Fibroblast of upper back skin (primary cell): ENCODE measurements at regions not wholly inside any gene's neighbourhood (a gene's known extent, or its start where the extent isn't known, plus 50 kb on each side); places are given as distances from the start of the nearest gene placed in this dataset.
"Not testable (repeated sequence)": the region's sequence is repeated elsewhere in the genome, so short reads cannot be mapped to it uniquely, and the experiment has no call there.

ENCODE experiments used
- DNase-seq: peaks from one replicate; pipeline ENCODE4 v3.0.0-alpha.2; 2013

DNA sequence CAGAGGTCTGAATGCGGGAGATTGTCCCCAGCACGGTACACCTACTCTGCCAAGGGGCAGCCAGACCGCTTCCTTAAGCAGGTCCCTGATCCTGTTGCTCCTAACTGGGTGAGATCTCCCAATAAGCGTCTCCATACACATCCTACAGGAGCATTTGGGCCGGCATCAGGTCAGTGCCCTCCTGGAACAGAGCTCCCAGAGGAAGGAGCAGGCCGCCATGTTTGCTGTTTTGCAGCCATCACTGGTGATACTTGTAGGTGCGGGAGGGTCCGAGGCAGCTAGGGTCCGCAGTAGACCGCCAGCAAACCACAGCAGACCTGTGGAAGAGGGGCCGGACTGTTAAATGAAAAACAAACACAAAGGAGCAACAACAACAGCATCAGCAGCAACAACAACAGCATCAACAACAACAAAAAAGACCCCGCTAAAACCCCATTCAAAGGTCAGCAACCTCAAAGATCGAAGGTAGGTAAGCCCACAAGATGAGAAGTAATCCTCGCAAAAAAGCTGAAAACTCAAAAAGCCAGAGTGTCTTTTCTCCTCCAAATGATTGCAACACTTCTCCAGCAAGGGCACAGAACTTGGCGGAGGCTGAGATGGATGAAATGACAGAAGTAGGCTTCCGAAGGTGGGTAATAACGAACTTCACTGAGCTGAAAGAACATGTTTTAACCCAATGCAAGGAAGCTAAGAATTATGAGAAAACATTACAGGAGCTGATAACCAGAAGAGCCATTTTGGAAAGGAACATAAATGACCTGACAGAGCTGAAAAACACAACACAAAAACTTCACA is 79.0 kb upstream of the CDH7 start:
- no peak for DNase-seq

DNA sequence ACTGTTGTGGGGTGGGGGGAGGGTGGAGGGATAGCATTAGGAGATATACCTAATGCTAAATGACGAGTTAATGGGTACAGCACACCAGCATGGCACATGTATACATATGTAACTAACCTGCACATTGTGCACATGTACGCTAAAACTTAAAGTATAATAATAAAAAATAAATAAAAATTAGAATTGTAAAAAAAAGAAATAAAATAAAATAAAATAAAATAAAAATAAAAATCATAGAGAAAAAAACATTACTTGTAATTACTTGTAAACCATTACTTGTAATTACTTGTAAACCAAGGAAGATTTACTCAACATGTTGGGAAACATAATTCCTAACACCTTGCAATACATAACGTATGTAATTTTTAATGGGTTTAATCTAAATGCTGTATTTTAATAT is 80.7 kb upstream of the CDH7 start:
- not testable (repeated sequence) for DNase-seq

DNA sequence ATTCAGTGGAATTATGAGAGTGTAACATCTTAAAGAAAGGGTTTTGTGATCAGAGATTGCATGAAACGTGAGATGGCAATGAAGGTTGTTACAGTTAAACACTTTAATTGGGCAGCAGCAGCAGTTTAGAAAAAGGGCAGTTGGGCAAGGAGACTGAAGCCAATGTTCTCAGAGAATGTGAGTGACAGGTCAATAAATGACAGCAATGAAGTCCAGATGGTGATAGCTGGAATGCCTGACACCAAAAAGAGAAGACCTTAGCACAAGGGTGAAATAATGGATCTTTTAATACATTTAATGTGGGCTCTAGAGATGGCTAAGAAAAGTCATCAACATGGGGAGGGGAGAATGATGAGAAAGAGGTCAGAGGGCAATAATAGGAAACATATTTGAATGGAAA is 89.4 kb upstream of the CDH7 start:
- no peak for DNase-seq

DNA sequence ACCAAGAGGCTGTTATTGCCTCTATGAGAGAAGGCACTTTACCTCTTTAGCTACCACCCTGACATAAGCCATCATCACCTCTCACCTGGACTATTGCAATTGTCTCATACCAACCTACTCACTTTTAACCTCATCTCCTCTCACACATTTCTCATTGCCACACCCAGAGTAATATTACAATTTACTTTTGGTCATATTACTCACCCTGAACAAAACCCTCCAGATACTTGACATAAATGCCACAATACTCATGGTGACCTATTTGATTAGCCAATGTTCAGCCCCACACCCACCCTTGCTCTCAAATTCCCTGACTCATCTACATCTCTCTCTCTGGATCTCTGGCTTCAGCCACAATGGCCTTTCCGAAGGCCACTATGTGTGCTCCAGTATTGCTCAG is 90.9 kb upstream of the CDH7 start:
- peak; percentile 1 for DNase-seq

DNA sequence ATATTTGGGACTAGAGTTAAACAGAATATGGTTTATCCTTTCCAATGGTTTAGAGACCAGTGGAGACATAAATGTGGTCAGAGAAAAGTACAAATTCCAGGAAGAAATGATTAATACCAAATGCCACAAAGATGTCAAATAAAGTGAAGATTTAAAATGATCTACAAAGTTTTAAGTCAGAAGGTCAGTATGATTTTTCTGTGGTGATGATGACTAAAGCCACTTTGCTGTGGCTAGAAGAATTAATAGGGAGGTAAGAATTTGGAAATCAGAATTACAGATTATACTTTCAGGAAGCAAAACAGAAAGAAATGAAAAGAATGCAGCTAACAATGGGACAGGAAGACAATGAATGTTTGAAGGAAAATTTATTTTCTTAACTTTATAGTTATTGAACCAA is 91.5 kb upstream of the CDH7 start:
- peak; percentile 2 for DNase-seq

DNA sequence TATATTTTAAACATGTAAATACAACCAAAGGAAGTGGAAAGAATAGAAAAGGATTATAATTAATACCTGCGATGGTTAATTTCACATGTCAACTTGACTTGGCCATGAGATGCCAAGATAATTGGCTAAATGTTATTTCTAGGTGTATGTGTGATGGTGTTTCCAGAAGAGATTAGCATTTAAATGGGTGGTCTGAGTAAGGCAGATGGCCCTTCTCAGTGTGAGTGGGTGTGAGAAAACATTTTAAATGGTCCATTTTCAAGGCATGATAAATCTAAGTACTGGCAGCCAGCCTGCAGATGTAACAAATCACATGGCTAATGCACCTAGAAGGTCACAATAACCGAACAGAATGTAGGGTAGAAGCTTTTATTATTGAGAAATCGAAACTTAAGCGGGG is 99.6 kb upstream of the CDH7 start:
- DNase-seq = no peak

DNA sequence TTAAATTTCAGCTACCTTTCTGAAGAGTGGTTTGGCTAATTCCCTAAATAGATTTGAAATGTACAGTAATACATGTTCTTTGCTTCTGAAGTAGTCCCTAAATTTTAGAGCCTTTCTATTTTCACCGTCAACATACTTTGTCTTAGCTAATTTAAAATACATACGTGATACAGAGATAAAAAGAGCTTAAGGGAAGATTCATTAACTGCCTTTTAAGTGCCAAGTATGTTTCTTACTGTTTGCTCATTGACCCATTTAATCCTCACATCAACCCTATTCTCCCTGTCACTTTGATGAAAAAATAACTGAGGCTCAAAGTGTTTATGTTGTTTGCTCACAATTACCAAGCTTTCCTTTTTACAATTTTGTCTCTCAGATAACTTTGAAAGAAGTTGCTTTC is 118.6 kb upstream of the CDH7 start:
- no peak for DNase-seq

DNA sequence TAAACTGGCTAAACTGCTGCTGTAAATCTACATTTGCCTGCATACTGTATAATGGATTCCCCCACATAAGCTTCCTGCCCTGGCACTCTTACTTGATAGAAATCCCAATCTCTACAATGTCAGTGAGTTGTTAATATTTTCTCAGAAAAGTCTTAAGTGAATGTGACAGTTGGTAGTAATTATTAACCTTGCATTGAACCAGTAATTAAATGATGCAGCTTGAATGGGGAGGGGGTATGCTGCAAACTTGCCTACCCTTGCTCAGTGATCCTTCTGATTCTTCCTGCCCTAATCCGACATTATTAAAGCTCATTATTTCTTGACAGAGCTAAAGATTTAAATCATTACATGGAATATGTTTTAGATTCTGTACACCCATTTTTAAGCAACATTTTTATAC is 119.0 kb upstream of the CDH7 start:
- DNase-seq = no peak

DNA sequence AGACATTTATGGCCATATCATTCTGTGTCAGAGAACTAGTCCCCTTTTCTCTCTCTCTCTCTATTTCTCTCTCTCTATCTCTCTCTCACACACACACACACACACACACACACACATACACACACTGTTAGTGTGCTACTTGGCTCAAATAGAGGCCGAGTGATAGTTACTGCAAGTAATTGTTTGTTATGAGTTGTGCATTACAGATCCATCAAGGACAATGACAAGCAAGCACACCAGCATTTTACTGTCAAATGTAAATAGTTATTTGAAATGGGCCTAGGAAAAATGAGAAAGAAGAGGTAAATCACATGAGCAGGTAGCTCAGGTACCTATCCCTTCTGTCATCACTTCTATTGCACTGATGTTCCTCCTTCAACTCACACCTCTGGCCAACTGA is 122.4 kb upstream of the CDH7 start:
- no peak for DNase-seq

DNA sequence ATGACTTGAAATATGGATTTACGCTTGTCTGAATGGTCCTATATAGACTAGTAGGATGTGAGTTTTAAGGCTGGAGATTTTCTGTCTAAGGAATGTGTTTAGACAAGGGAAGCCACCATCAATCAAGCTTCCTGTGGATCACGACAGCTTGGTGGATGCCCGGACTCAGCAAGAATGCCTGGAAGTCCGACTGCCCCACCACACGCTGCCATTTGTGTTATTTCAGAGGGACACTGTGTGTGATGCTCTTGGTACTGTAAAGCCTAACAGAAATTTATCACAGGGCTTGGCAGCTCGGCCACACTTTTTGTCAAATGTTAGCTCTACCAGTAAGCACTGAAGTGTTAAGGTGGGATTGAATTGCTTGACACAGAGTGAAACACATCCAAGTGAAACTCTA is 127.1 kb upstream of the CDH7 start:
- no peak for DNase-seq

DNA sequence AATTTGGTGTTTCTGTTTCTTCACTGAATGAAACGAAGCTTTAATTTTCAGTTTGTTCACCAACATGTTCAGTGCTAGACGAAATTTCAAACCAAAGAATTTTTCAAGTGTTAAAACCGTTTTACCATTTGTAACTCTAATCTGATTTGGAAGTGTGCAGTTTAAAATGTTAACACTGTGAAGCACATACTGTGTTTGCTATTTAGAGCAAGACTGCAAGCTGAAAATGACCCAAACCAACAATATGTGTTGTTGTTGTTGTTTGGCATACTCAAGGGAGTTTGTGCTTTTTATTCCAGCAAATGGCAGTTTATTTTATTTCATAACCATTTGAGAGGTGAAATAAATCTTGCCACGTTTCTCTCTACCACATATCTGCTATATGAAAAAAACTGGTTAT is 128.4 kb upstream of the CDH7 start:
- no peak for DNase-seq

DNA sequence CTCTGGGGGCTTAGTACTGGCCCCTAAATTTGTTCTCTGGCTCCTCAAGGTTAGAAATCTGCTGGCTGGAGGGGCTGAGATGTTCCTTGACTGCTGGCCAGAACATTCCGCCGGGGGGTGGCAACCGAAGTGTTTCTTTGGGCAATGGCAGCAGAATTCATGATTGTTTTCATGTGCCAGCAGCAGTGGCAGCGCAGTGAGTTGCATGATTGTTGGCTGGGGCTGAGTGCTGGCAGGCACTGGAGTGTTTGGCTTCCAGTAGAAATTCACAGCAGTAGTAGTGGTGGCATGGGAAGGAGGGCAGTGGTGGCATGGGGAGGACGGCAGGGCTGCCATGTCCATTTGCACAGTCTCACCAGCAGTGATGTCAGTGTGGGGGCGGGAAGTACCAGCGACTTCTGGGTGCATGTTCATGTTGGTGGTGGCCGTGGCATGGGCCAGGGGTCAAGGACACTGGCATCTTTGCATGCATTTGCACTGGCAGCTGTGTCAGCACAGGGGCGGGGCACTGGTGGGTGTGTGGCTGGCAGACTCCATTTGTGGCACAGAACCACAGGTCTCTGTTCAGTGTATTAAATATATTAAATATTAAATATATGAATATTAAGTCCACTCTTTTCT is 130.6 kb upstream of the CDH7 start:
- DNase-seq = no peak

DNA sequence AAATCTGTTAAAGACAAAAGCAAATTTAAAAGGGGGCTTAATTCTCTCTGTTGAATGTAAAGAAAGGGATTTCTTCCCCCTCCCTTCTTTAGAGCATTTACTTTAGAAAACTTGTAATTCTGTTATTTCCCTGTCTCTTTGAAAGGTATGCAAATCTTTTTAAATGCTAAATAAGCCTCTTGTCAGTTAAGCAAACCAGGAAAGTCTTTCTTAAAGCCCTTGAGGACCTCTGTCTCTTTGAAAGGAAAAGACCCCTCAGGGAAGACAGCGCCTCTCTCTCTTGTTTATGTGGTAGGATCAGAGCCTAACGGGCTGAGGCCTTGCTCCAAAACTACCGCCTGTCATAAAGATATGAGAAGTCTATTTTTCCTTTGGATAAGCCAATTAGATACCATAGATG is 139.9 kb upstream of the CDH7 start:
- DNase-seq = no peak

DNA sequence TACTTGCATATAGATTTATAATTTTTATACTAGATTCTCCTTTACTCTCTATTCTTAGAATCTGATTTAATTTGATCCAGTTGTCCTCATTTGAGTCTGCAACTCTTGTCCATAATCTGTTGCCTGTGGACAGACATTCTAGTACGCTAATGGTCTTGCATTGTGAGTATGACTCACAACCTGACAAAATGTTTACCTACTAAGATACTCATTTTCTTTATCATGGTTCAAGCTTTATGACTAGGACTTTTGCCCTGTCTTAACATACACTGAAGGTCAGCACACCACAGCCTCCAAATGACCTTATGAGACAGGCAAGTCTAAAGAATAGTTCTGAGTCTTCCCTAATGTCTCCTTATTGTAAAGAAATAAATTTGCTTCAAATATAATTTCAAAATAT is 142.3 kb upstream of the CDH7 start:
- no peak for DNase-seq

DNA sequence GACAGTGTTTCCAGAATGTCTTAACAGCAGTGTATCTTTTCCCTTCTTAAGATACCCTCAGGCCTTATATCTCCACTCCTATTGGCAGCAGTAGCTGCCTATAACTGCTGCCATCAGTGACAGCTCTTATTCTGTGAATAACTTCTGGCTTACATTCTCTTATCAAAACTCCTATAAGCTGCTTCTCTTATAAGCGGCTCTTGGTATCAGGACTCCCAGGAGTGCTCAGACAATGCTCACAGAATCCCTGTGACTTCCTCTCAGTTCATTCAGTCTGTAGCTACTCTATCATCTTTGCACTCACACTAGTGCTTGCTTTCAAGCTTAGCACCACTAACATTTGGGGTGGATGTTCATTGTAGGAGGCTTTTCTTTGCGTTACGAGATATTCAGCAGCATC is 143.7 kb upstream of the CDH7 start:
- DNase-seq = no peak

DNA sequence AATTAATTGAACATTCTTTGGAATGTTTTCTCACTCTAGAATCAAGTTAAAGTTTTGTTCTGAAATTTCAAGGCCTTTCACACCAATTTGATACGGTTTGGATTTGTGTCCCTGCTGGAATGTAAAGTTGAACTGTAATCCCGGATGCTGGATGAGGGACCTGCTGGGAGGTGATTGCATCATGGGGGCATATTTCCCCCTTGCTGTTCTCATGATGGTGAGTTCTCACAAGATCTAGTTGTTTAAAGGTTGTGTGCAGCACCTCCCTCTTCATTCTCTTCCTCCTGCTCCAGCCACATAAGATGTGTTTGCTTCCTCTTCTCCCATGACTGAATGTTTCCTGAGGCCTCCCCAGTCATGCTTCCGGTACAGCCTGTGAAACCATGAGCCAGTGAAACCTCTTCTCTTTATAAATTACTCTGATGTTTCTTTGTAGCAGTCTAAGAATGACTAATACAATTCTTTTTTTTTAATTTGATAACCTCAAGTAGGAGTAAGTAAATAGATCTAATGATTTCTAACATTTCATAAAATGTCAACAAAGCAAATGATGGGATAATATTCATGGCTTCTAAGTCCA is 144.2 kb upstream of the CDH7 start:
- DNase-seq = no peak

DNA sequence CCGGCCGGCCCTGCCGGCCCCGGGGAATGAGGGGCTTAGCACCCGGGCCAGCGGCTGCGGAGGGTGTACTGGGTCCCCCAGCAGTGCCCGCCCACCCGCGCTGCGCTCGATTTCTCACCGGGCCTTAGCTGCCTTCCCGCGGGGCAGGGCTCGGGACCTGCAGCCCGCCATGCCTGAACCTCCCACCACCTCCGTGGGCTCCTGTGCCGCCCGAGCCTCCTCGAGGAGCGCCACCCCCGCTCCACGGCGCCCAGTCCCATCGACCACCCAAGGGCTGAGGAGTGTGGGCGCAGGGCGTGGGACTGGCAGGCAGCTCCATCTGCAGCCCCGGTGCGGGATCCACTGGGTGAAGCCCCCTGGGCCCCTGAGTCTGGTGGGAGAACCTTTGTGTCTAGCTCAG is 145.5 kb upstream of the CDH7 start:
- not testable (repeated sequence) for DNase-seq

DNA sequence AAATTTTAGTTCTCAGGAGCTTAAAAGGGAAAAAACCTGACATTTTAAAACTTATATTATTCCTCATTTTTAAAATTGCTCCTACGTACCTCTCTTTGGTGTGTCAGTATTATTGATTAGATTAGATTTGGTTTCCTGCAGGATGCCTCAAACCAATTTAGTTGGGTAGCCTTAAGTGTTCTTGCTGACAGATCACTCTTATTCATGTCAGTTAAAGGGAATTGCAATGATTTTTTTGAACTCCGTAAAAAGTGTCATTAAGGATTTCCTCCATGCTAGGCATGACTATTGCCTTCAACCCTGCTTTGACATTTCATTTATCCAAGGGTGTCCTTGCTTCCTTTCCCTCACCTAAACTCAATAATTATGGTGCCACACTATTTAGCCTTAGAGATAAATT is 149.0 kb upstream of the CDH7 start:
- no peak for DNase-seq

DNA sequence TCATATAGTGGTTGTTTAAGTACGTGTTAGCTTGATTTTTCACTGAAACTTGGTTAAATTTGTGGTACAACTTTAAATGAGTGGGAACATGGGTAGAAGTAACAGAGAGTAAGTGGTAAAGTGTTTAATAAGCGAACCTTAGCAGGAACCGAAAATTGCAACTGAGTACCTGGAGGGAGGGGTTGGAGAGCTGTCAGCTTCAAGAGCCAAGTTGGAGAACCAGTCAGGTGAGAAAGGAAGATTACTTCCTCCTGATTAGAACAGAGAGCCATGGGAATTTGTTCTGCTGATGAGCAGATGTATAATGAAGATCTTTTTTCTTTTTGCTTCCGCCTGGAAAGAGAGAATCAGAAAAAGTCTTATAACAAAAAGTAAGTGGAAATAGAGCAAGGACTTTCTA is 158.4 kb upstream of the CDH7 start:
- DNase-seq = no peak

DNA sequence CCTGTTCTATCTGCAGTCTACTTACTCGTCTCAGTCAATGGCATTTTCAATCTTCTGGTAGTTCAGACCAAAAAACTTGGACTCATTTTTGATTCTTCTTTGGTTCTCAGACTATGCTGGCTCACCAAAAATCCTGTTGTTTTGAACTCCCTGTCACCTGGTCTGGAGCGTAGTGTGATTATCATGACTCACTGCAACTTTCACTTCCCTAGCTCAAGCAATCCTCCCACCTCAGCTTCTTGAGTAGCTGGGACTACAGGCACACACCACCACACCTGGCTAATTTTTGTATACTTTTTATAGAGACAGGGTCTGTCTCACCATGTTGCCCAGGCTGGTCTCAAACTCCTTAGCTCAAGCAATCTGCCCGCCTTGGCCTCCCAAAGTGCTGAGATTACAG is 163.3 kb upstream of the CDH7 start:
- no peak for DNase-seq

DNA sequence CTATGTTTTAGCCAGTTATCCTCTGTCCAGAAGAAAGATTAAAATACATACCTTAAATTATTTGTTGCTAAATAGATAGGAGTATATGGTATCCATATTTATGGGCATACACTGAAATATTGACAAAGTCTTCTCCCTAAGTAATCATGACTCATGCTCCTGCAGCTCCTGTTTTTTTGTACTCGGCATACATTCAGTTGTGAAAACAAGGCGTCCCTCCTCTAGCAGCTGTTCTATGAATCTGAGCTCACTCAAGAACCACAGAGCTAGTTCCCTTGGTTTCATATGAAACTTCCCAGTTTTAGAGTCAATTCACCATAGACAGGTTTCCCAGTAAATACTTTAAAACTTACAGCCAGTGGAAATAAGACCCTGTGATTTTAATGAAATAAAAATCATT is 168.7 kb upstream of the CDH7 start:
- not testable (repeated sequence) for DNase-seq

DNA sequence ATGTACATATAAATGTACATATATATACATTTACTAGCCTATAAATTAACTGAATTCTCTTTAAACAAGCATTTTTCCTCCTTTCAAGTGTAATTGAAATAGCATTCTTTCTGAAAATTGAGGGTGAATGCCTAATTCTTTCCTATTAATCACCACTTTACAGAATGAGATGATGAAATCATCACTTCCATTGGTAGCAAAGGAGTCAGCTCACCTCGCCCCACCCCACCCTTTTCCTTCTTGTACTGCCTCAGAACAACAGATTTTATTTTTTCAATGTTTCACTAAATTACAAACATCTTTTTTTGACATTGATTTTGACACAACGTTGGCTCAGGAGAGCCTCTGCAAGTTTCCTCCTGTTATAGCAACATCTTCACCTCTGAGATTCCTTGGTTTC is 181.9 kb upstream of the CDH7 start:
- no peak for DNase-seq

DNA sequence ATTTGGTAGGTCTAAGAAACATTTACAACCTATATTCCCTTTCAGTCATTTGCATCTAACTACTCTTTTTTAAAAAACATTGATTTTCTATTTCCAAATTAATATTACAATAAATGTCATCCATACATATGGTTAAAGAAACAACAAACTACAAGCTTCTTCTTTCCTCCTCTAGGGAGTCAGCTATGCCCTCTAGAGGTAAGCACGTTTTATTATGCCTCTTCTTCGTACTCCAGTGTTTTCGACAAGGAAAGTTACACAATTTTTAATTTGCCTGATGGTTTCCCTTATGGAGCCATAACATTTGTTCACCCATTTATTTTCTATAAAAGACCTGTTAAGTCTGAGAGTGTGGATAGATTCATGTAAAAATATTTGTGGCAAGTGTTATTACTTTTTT is 183.4 kb upstream of the CDH7 start:
- peak; percentile 1 for DNase-seq

DNA sequence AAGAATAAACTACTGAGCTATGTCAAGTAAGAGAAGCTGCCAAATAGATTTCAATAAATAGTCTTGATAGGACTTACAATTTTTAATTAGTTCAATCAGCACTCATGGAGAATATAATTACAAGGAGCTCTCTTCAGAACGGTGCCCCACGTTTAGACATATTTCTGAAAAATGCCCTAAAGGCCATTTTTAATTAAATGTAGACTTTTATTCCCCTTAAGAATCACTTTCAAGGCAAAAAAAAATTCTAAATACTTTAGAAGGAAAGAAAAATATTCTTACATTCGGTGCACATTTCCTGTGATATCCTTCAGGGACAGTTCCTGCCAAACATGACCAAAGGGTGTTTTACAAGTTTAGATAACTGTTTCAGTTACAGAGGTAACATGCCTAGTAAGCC is 202.5 kb upstream of the CDH7 start:
- no peak for DNase-seq

DNA sequence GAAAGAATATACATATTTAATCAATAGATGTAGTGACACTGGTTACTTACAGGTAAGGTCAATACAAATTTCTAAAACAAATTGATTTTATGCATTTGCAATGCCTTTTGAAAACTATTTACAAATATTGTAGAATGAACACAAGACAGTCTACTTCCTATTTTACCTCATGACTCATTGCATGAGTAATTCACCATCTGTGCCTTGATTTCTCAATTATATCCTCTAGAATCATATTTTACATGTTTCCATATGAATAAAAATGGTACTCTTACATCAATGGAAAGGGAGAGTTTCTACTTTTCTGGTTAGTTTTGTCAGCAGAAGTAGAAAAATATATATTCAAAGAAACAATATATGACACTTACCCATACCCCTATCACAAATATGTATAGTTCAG is 203.8 kb upstream of the CDH7 start:
- DNase-seq = no peak
